ENCODE measurements at regions not wholly inside any gene's neighbourhood (a gene's known extent, or its start where the extent isn't known, plus 50 kb on each side); places are given as distances from the start of the nearest gene placed in this dataset.

DNA sequence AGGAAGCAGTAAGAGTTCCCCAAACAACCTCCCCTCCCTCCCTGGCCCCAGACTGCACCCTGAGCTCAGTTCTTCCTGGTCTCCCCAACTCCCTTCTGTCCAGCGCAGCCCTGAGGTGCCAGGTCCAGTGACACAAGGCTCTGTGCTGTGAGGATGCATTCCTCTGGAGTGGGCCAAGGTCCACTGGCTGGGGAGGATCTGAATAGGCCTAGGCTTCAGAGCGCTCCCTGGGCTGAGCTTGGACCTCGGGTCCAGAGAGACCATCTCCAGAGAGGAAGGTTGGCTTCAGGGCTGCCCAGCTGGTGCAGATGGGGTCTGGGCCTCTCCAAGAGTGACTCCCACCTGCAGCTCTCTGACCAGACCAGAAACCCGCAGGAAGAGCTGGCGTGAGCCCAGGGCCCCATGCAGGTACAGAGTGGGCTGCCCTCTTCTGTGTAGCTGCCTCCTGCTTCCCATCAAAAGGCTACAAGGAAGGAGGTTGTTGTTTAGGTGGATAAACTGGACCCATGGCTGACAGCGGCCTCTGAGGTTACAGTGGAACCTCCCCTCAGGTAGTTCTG lies 52.3 kb upstream of the MLN start:
- TF ChIP-seq, protein P1, sequence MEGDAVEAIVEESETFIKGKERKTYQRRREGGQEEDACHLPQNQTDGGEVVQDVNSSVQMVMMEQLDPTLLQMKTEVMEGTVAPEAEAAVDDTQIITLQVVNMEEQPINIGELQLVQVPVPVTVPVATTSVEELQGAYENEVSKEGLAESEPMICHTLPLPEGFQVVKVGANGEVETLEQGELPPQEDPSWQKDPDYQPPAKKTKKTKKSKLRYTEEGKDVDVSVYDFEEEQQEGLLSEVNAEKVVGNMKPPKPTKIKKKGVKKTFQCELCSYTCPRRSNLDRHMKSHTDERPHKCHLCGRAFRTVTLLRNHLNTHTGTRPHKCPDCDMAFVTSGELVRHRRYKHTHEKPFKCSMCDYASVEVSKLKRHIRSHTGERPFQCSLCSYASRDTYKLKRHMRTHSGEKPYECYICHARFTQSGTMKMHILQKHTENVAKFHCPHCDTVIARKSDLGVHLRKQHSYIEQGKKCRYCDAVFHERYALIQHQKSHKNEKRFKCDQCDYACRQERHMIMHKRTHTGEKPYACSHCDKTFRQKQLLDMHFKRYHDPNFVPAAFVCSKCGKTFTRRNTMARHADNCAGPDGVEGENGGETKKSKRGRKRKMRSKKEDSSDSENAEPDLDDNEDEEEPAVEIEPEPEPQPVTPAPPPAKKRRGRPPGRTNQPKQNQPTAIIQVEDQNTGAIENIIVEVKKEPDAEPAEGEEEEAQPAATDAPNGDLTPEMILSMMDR (IDR thresholded peaks at IDR 0.05; ENCODE audit: borderline replicate concordance, insufficient read depth, low read depth, low read length): no peak
- H3K4me3 ChIP-seq (ENCODE audit: low read depth, low read length): no peak overlapping the region

DNA sequence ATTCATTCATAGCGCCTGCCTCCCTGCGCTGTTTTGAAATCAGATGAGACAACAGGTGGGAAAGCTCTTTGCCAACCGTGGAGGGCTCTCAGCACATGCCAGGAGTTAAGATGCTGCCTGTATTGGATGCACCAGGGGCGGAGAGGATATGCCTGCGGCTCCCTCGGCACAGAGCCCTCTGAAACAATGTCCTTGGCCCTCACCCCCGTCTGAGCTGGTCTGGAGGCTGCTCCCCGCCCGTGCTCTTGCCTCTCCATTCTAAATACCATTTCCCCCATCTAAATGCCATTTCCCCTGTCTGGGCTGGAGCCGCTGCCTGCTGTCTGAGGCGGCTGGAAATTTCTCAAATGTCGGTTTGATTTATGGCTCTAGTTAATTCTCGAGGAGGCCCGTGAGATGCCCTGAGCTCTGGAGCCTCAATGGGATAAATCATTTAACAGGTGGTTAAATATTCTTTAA lies 50.8 kb upstream of the MLN start:
- no peak overlapping the region for H3K4me3 ChIP-seq (ENCODE audit: low read depth, low read length)
- TF ChIP-seq, protein P1 (IDR thresholded peaks at IDR 0.05; ENCODE audit: borderline replicate concordance, insufficient read depth, low read depth, low read length): no peak

DNA sequence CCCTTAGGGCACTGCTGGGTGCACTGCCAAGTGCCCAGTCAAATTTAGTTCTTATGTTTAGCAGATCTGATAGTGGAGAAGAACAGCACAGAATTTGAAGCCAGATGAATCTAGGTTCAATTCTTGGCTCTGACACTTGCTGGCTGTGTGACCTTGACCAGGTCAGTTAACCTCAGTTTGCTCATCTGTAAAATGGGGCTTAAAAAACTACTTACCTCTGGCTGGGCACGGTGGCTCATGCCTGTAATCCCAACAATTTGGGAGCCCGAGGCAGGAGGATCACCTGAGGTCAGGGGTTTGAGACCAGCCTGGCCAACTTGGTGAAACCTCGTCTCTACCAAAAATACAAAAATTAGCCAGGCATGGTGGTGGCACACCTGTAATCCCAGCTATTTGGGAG lies 49.9 kb upstream of the MLN start:
- TF ChIP-seq, protein P1 (IDR thresholded peaks at IDR 0.05; ENCODE audit: borderline replicate concordance, insufficient read depth, low read depth, low read length): no peak

More for the DNA sequence above, 49.9 kb upstream of the MLN start:
- no peak overlapping the region for H3K4me3 ChIP-seq (ENCODE audit: low read depth, low read length)

Measured in GM12875 (cell line).